ENCODE measurements at regions not wholly inside any gene's neighbourhood (a gene's known extent, or its start where the extent isn't known, plus 50 kb on each side); places are given as distances from the start of the nearest gene placed in this dataset.

DNA sequence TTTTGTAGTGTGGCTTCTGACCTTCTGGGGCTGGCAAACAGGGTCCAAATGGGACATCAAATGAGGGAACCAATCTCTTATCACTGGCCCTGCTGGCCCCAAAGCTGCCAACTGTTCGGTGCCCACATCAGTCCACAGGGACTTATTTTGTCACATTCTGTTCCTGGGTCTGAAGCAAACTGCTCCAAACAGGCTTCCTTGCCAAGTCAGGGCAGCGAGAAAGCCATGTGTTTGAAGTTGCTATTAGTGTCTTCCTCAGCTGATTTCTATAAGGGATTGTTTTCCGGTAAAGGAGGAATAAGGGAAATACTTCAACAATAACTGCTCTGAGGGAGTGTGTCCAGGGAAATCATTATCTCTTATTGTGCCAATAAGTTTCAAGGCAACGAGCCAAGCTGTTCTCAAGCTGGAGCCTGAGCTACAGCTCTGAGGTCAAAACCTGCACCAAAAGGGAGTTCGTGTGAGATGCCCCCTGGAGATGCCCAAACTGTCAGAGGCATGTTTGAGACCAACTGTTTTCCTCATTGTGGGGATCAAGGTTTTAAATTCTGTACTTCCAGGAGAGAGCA, 381.4 kb upstream of the PROX1 start:
- no peak overlapping the region for H3K4me2 ChIP-seq (ENCODE audit: low read depth, low read length)
- H3K9ac ChIP-seq (ENCODE audit: low read length) = no peak overlapping the region
- no peaks in the 10 kb centered on the region for H3K79me2 ChIP-seq (ENCODE audit: low read length)
- H3K4me3 ChIP-seq (ENCODE audit: low read length) = no peak overlapping the region
- H3K36me3 ChIP-seq (replicated peaks; ENCODE audit: insufficient read depth, low read length) = no peaks in the 10 kb centered on the region
- no peaks in the 10 kb centered on the region for H3K4me1 ChIP-seq (ENCODE audit: low read length)
- no peak overlapping the region for H3K27ac ChIP-seq (ENCODE audit: low read length)
- H3K27me3 ChIP-seq (replicated peaks; ENCODE audit: insufficient read depth, low read length) = no peaks in the 10 kb centered on the region
- H4K20me1 ChIP-seq (ENCODE audit: insufficient read depth, low read length) = no peaks in the 10 kb centered on the region
- H3K9me3 ChIP-seq (replicated peaks; ENCODE audit: insufficient read depth, low read length) = no peaks in the 10 kb centered on the region
- H3K9me2 ChIP-seq (replicated peaks; ENCODE audit: insufficient read depth, low read length) = no peaks in the 10 kb centered on the region; the same call in 1 of the 2 replicates
- DNase-seq = no peak
- TF ChIP-seq EZH2phosphoT487 (IDR thresholded peaks at IDR 0.05; ENCODE audit: low read length) (no peak), EZH2 (optimal IDR thresholded peaks at IDR 0.05; ENCODE audit: low read depth, low read length) (no peak)
- TF ChIP-seq, protein P1, sequence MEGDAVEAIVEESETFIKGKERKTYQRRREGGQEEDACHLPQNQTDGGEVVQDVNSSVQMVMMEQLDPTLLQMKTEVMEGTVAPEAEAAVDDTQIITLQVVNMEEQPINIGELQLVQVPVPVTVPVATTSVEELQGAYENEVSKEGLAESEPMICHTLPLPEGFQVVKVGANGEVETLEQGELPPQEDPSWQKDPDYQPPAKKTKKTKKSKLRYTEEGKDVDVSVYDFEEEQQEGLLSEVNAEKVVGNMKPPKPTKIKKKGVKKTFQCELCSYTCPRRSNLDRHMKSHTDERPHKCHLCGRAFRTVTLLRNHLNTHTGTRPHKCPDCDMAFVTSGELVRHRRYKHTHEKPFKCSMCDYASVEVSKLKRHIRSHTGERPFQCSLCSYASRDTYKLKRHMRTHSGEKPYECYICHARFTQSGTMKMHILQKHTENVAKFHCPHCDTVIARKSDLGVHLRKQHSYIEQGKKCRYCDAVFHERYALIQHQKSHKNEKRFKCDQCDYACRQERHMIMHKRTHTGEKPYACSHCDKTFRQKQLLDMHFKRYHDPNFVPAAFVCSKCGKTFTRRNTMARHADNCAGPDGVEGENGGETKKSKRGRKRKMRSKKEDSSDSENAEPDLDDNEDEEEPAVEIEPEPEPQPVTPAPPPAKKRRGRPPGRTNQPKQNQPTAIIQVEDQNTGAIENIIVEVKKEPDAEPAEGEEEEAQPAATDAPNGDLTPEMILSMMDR (IDR thresholded peaks at IDR 0.05; ENCODE audit: low read length) = no peak
- no peaks in the 10 kb centered on the region for H3F3A ChIP-seq (ENCODE audit: insufficient read depth, low read length)
- no peak overlapping the region for H2AFZ ChIP-seq (ENCODE audit: low read length)

- H4K20me1 ChIP-seq (ENCODE audit: insufficient read depth, low read length) = no peaks in the 10 kb centered on the region
- TF ChIP-seq, protein P1 (IDR thresholded peaks at IDR 0.05; ENCODE audit: low read length) = no peak
- TF ChIP-seq EZH2 (optimal IDR thresholded peaks at IDR 0.05; ENCODE audit: low read depth, low read length) (no peak), EZH2phosphoT487 (IDR thresholded peaks at IDR 0.05; ENCODE audit: low read length) (no peak)
- no peak overlapping the region for H2AFZ ChIP-seq (ENCODE audit: low read length)
- no peak overlapping the region for H3K9ac ChIP-seq (ENCODE audit: low read length)
- no peak overlapping the region for H3K27ac ChIP-seq (ENCODE audit: low read length)
- H3K36me3 ChIP-seq (replicated peaks; ENCODE audit: insufficient read depth, low read length) = no peaks in the 10 kb centered on the region
- no peaks in the 10 kb centered on the region; the same call in 1 of the 2 replicates for H3K9me2 ChIP-seq (replicated peaks; ENCODE audit: insufficient read depth, low read length)
- H3K4me1 ChIP-seq (ENCODE audit: low read length) = no peaks in the 10 kb centered on the region
- H3K4me2 ChIP-seq (ENCODE audit: low read depth, low read length) = no peak overlapping the region
- H3K9me3 ChIP-seq (replicated peaks; ENCODE audit: insufficient read depth, low read length) = no peaks in the 10 kb centered on the region
- H3K27me3 ChIP-seq (replicated peaks; ENCODE audit: insufficient read depth, low read length) = no peaks in the 10 kb centered on the region
- no peaks in the 10 kb centered on the region for H3F3A ChIP-seq (ENCODE audit: insufficient read depth, low read length)
- H3K4me3 ChIP-seq (ENCODE audit: low read length) = no peak overlapping the region
- no peak for DNase-seq
- no peaks in the 10 kb centered on the region for H3K79me2 ChIP-seq (ENCODE audit: low read length)
These were observed 374.2 kb upstream of the PROX1 start for GRCh38 chr1:213613549-213613948.

DNA sequence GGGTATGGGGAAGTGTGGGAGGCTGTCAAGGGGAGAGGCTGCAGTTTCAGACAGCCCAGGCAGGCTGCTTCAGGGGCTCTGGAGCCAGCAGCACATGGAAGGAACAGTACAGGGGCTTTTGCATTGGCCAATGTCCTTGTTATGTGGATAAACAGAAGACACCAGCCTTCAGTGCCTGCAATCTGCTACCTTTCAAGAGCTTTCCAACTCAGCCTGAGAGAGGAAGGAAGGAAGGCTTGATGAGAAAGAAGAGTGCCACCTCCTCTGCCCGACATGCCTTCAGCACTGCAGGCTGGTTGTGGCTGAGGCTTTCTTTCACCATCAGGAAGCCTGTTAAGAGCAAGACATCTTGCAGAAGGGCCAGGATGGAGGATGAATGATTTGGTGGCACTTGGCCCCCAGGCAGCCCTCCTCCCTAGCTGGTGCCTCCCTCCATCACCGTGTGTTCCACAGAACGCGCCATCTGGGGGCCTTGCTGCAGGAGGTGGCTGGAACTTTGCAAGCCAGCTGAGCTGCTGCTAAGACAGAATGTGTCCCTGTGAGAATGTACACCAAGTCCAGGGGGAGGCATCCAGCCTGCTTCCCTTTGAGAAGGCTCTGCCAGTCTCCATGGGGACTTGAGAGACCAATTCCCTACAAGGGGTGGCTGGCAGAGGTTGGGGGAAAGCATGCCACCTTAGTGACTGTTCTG, 372.4 kb upstream of the PROX1 start:
- Histone ChIP-seq H3K9ac (ENCODE audit: low read length) (no peak overlapping the region), H3K4me3 (ENCODE audit: low read length) (no peak overlapping the region), H3K4me2 (ENCODE audit: low read depth, low read length) (no peak overlapping the region), H2AFZ (ENCODE audit: low read length) (no peak overlapping the region), H3F3A (ENCODE audit: insufficient read depth, low read length) (no peaks in the 10 kb centered on the region), H3K4me1 (ENCODE audit: low read length) (no peaks in the 10 kb centered on the region), H3K27me3 (replicated peaks; ENCODE audit: insufficient read depth, low read length) (no peaks in the 10 kb centered on the region), H3K36me3 (replicated peaks; ENCODE audit: insufficient read depth, low read length) (no peaks in the 10 kb centered on the region), H3K27ac (ENCODE audit: low read length) (no peak overlapping the region), H3K9me3 (replicated peaks; ENCODE audit: insufficient read depth, low read length) (no peaks in the 10 kb centered on the region), H4K20me1 (ENCODE audit: insufficient read depth, low read length) (no peaks in the 10 kb centered on the region), H3K79me2 (ENCODE audit: low read length) (no peaks in the 10 kb centered on the region), H3K9me2 (replicated peaks; ENCODE audit: insufficient read depth, low read length) (no peaks in the 10 kb centered on the region)
- no peak for DNase-seq
- TF ChIP-seq EZH2phosphoT487 (IDR thresholded peaks at IDR 0.05; ENCODE audit: low read length) = no peak
- no peak for TF ChIP-seq EZH2 (optimal IDR thresholded peaks at IDR 0.05; ENCODE audit: low read depth, low read length)
- TF ChIP-seq, protein P1 (IDR thresholded peaks at IDR 0.05; ENCODE audit: low read length) = no peak

All from MM.1S (cell line).